HG03439 (cell line): ENCODE measurements at regions not wholly inside any gene's neighbourhood (a gene's known extent, or its start where the extent isn't known, plus 50 kb on each side); places are given as distances from the start of the nearest gene placed in this dataset.

Experiments
- ATAC-seq: cut with Tn5 transposase; IDR thresholded peaks from one replicate; pipeline ENCODE4 v1.9.1; 2021; ENCODE audit warnings: mild to moderate bottlenecking, moderate library complexity; ENCODE audit not compliant: unreplicated experiment

- ATAC-seq = no peak
Observed at GRCh38 chr2:234135750-234136221, 85.3 kb downstream of the SPP2 start.

- ATAC-seq = no peak
Observed at GRCh38 chr2:234134496-234134895, 84.0 kb downstream of the SPP2 start.

GRCh38 chr2:234133004-234133403 is 82.5 kb downstream of the SPP2 start:
- ATAC-seq = no peak

- ATAC-seq = no peak
Observed at GRCh38 chr2:234130777-234131181, 80.3 kb downstream of the SPP2 start.

GRCh38 chr2:234128606-234129005 is 78.1 kb downstream of the SPP2 start:
- no peak for ATAC-seq
